Heart right ventricle (tissue), 16 donors: ENCODE measurements at regions not wholly inside any gene's neighbourhood (a gene's known extent, or its start where the extent isn't known, plus 50 kb on each side); places are given as distances from the start of the nearest gene placed in this dataset.

Experiments used
- ATAC-seq, 8 donors: fragments of 200-7000 bp; cut with Tn5 transposase; one replicate each; pipeline ENCODE4 v1.9.1; 2020; ENCODE audit warnings: mild to moderate bottlenecking in 8 of 8, moderate library complexity in 8 of 8, moderate number of reproducible peaks in 1 of 8
- DNase-seq, 2 donors: peaks; one replicate each; pipeline ENCODE4 v3.0.0-alpha.2; 2020
- H3K27ac ChIP-seq, 10 donors: fragments of 200-600 bp; sonication (generic) in 2 of 10; one replicate each; pipeline versions ENCODE4 v1.5.0 to v1.8.0; 2020 to 2022; ENCODE audit warnings: mild to moderate bottlenecking in 3 of 10
- H3K27me3 ChIP-seq, 7 donors: fragments of 200-600 bp; one replicate each; pipeline ENCODE4 v1.8.0; 2021 to 2022; ENCODE audit warnings: mild to moderate bottlenecking in 2 of 7
- H3K36me3 ChIP-seq, 9 donors: fragments of 200-600 bp; sonication (generic) in 1 of 9; one replicate each; pipeline versions ENCODE4 v1.5.0 to v1.8.0; 2020 to 2022; ENCODE audit warnings: mild to moderate bottlenecking in 2 of 9
- H3K4me1 ChIP-seq, 9 donors: fragments of 200-600 bp; sonication (generic) in 1 of 9; one replicate each; pipeline versions ENCODE4 v1.5.0 to v1.8.0; 2020 to 2022; ENCODE audit warnings: mild to moderate bottlenecking in 4 of 9
- H3K4me3 ChIP-seq, 10 donors: fragments of 200-600 bp; sonication (generic) in 2 of 10; one replicate each; pipeline versions ENCODE4 v1.5.0 to v1.8.0; 2020 to 2022; ENCODE audit warnings: mild to moderate bottlenecking in 7 of 10, moderate library complexity in 2 of 10
- H3K9me3 ChIP-seq, 11 donors: fragments of 200-600 bp in 10 of 11; sonication (generic) in 2 of 11; one replicate each; pipeline versions ENCODE4 v1.5.0 to v1.8.0; 2013 to 2022; ENCODE audit warnings: mild to moderate bottlenecking in 2 of 11, control low read depth in 1 of 11, moderate library complexity in 1 of 11
- WGBS, 2 donors: extraction: QIAGEN DNeasy Blood & Tissue Kit; methylation state at CpG; one replicate each; pipeline ENCODE4 v1.1.7; 2013; ENCODE audit warnings: inconsistent platforms in 1 of 2; 5-methylcytosine and 5-hydroxymethylcytosine counted together
- intact Hi-C, 10 donors: fragments of 100-400 bp; cut with DNase I; formaldehyde crosslinking; loops; one replicate each; pipeline versions ENCODE4 v1.11.1 to v1.14.2; 2022
- TF ChIP-seq, protein P1 (sequence below), 9 donors: fragments of 200-600 bp; sonication (generic) in 2 of 9; IDR thresholded peaks; one replicate each; pipeline versions ENCODE4 v1.5.0 to v1.8.0; 2021 to 2022; ENCODE audit warnings: antibody characterized with exemption in 9 of 9, mild to moderate bottlenecking in 5 of 9, moderate library complexity in 1 of 9
- donor health status: Arrhythmogenic right ventricular cardiomyopathy.
- donor health status: ischemic (EF 13 %, LVEDD 7.1; RV severe dilation, severe dysfunction).
- donor health status: healthy with polysubstance abuse.
- donor health status: DM: no; HTN: yes; CAD: no.
- donor health status: DM: no; HTN: no; CAD: no.
- donor health status: ischemic (EF 25% LVEDD 6.9; RV normal size, moderate dysfunction).
- donor health status: ischemic (EF 25% LVEDD 5.7; RV mildly dilated, moderate dysfunction).
- donor health status: healthy.
- donor health status: DM: yes; HTN: yes; CAD: no.
- donor health status: Ischemic cardiomyopathy.
- donor health status: ischemic (EF 35%, LVEDD 5.7; RV mildly dilated, moderate dysfunction).
- donor health status: nonischemic (EF 11% LVEDD 7.7; RV severe dilation, severe dysfunction).
- donor health status: DM: yes; HTN: yes; CAD: no.
- donor health status: PGD.
- donor health status: ischemic (EF 29% LVEDD 5.4; RV normal size, mild dysfunction).
- donor health status: nonischemic (EF 23%, LVEDD 6.1; RV moderate dilation, normal function).

DNA sequence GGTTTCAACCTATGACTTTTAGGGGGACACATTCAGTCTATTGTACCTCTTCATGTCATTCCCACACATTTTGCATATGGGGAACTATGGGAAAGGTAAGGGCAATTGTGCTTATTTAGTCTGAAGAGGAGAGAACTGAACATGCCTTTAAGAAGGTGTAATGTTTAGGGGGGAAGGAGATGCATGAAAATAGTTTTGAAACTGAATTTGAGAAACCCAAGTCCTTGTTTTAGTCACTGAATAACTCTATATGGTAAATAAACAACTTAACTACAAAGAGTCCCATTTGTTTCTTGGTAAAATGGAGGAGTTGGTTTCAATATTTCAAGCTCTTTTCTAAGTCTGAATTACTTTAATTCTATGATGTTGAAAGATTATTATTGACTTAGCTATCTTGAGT, 166.1 kb downstream of the DNAJB9 start:
- no peaks in the 10 kb centered on the region for H3K27me3 ChIP-seq
- H3K4me1 ChIP-seq = no peaks in the 10 kb centered on the region
- TF ChIP-seq, protein P1, sequence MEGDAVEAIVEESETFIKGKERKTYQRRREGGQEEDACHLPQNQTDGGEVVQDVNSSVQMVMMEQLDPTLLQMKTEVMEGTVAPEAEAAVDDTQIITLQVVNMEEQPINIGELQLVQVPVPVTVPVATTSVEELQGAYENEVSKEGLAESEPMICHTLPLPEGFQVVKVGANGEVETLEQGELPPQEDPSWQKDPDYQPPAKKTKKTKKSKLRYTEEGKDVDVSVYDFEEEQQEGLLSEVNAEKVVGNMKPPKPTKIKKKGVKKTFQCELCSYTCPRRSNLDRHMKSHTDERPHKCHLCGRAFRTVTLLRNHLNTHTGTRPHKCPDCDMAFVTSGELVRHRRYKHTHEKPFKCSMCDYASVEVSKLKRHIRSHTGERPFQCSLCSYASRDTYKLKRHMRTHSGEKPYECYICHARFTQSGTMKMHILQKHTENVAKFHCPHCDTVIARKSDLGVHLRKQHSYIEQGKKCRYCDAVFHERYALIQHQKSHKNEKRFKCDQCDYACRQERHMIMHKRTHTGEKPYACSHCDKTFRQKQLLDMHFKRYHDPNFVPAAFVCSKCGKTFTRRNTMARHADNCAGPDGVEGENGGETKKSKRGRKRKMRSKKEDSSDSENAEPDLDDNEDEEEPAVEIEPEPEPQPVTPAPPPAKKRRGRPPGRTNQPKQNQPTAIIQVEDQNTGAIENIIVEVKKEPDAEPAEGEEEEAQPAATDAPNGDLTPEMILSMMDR (IDR thresholded peaks at IDR 0.05) = no peak
- ATAC-seq = no peak
- DNase-seq = no peak
- no peaks in the 10 kb centered on the region for H3K36me3 ChIP-seq
- intact Hi-C loops = no loop called here
- no peak overlapping the region for H3K4me3 ChIP-seq
- H3K27ac ChIP-seq = no peak overlapping the region
- H3K9me3 ChIP-seq = peaks cover 0 to 3% (median 0%) of the 10 kb centered on the region in 11 donors

DNA sequence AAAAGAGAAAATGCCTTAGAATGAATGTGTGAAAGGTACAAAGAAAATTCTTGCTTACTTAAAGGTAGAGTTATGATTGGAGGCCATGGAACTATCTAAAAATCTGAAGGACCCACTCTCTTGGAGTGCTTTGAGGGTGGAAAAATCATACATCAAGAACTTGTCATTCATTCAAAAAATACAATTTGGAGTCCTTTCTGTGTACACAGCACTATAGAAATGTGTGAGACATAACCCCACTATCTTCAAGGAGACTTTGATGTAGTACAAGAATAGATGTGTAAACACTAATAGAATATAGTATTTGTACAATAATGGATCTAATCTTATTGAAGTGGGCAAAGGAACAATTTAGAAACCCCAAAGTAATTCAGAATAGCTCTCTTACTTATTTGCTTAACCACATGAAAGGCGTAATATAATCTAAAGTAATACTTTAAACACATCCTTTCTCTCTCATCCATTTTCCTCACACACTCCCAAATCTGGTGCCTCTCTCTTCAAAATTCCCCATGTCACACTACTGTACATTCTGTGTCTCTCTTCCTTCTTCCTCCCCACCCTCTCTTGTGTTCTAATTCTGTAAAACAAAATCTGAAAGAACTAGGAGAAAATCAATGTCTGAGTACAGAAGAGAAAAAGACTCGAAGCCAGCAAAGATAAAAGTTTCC, 166.7 kb downstream of the DNAJB9 start:
- TF ChIP-seq, protein P1 (IDR thresholded peaks at IDR 0.05) = no peak
- H3K27ac ChIP-seq = no peak overlapping the region
- 81 to 83% methylated on average over 2 of the region's 2 CpGs for WGBS, 2 donors
- intact Hi-C loops = no loop called here
- no peaks in the 10 kb centered on the region for H3K27me3 ChIP-seq
- no peak for DNase-seq
- peaks cover 0 to 3% (median 0%) of the 10 kb centered on the region in 11 donors for H3K9me3 ChIP-seq
- H3K36me3 ChIP-seq = no peaks in the 10 kb centered on the region
- no peaks in the 10 kb centered on the region for H3K4me1 ChIP-seq
- no peak for ATAC-seq
- H3K4me3 ChIP-seq = no peak overlapping the region

DNA sequence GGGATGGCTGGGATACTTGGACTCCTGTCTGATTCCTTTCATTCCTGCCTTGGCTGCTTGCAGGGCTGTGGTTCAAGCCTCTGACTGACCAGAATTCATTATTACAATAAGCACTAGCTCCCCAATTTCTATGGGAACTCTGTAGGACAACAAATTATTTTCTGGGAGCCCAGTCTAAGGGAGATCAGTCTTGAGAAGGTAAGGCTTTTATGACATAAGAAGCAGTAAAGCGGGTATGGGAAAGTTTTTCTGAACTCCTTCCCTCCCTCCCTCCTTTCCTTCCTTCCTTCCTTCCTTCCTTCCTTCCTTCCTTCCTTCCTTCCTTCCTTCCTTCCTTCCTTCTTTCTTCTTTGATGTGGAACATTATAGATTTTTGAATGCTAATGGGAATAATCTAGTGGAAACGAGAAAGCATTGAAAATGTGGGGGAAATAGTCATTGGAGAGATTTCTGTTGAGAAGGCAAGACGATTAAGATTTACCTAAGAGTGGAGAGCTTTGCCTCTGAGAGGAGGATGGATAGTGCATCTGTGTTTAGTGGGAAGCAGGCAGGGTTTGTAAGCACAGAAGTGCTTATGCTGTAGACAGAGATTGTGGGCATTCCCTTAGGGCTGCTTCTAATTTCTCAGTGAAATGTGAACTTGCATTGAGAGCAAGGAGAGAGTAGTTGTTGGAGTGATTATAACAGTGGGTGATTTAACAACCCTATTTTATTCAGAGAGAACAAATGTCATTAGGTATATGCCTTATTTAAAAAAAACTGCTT, 201.5 kb downstream of the DNAJB9 start:
- H3K4me3 ChIP-seq = no peak overlapping the region
- no peaks in the 10 kb centered on the region for H3K4me1 ChIP-seq
- H3K9me3 ChIP-seq = no peaks in the 10 kb centered on the region
- TF ChIP-seq, protein P1 (IDR thresholded peaks at IDR 0.05) = no peak
- H3K36me3 ChIP-seq = no peaks in the 10 kb centered on the region
- intact Hi-C loops = no loop called here
- 78 to 79% methylated on average over 3 of the region's 3 CpGs for WGBS, 2 donors
- H3K27me3 ChIP-seq = no peaks in the 10 kb centered on the region
- no peak for ATAC-seq
- H3K27ac ChIP-seq = no peak overlapping the region
- no peak for DNase-seq

DNA sequence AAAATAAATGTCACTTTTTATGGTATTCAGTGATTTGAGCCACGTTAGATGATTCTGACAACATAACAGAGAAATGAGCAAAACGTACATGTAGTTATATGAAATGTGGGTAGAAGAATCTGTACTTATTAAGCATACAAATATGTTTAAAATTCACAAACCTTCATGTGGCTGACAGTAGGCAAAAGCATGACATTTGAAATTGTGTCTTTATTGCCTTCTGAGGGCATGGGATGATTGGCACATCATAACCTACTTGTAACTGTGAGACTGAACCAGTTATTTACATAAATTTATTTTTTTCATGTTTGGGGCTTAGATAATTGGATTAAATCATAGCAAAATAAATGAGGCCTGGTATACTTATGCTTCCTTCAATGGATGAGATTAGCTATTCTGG, 202.2 kb downstream of the DNAJB9 start:
- intact Hi-C loops = no loop called here
- no peak for DNase-seq
- no peaks in the 10 kb centered on the region for H3K27me3 ChIP-seq
- H3K4me3 ChIP-seq = no peak overlapping the region
- no peaks in the 10 kb centered on the region for H3K36me3 ChIP-seq
- H3K27ac ChIP-seq = no peak overlapping the region
- no peaks in the 10 kb centered on the region for H3K4me1 ChIP-seq
- WGBS, 2 donors = 71 to 83% methylated on average over 2 of the region's 2 CpGs
- no peaks in the 10 kb centered on the region for H3K9me3 ChIP-seq
- TF ChIP-seq, protein P1 (IDR thresholded peaks at IDR 0.05) = no peak
- no peak for ATAC-seq
